WTC11 (cell line): ENCODE measurements at regions not wholly inside any gene's neighbourhood (a gene's known extent, or its start where the extent isn't known, plus 50 kb on each side); places are given as distances from the start of the nearest gene placed in this dataset.
"Not testable (repeated sequence)": the region's sequence is repeated elsewhere in the genome, so short reads cannot be mapped to it uniquely, and the experiment has no call there.

Experiments
- ATAC-seq: fragments of 200-7000 bp; cut with Tn5 transposase; 2 replicates; pipeline ENCODE4 v1.10.0; 2021; ENCODE audit warnings: mild to moderate bottlenecking, moderate library complexity
- CTCF ChIA-PET: fragments of 300-600 bp; sonication (Branson Sonifier 250); formaldehyde crosslinking; loops from one replicate; lab custom pipeline; 2021; ENCODE audit warnings: antibody characterized with exemption; lab: Charles Lee
- POLR2A ChIA-PET: fragments of 350-600 bp; sonication (Branson Sonifier 250); formaldehyde crosslinking; loops from one replicate; lab custom pipeline; 2021; ENCODE audit warnings: antibody characterized with exemption; lab: Charles Lee
- DNase-seq: peaks from one replicate; pipeline ENCODE4 v3.0.0; 2021; ENCODE audit warnings: low spot score
- H3K27ac Mint-ChIP-seq: 2 replicates; pipeline ENCODE4 v1.8.0; 2021; ENCODE audit warnings: mixed read lengths
- H3K27me3 Mint-ChIP-seq: 2 replicates; pipeline ENCODE4 v1.8.0; 2021; ENCODE audit warnings: low read depth, mild to moderate bottlenecking, moderate library complexity, mixed read lengths
- H3K36me3 Mint-ChIP-seq: 2 replicates; pipeline ENCODE4 v1.8.0; 2021; ENCODE audit warnings: mixed read lengths
- H3K4me1 Mint-ChIP-seq: 2 replicates; pipeline ENCODE4 v1.8.0; 2022; ENCODE audit warnings: mixed read lengths
- H3K4me3 Mint-ChIP-seq: 2 replicates; pipeline ENCODE4 v1.8.0; 2021; ENCODE audit warnings: mild to moderate bottlenecking, moderate library complexity, mixed read lengths
- H3K9me3 Mint-ChIP-seq: 2 replicates; pipeline ENCODE4 v1.8.0; 2021; ENCODE audit warnings: mixed read lengths
- ATF2 ChIP-seq: sonication (generic); formaldehyde crosslinking; IDR thresholded peaks from 2 replicates; pipeline ENCODE4 v1.8.1; 2022; ENCODE audit warnings: low read depth, missing genetic modification reagents, borderline replicate concordance
- CREB1 ChIP-seq: sonication (generic); formaldehyde crosslinking; IDR thresholded peaks from 2 replicates; pipeline ENCODE4 v1.8.0; 2023; ENCODE audit warnings: mild to moderate bottlenecking, missing genetic modification reagents
- EMX1 ChIP-seq: fragments of 250-450 bp; sonication (Bioruptor Pico); IDR thresholded peaks from 2 replicates; pipeline ENCODE4 v1.8.0; 2021; ENCODE audit warnings: mild to moderate bottlenecking
- HMGA2 ChIP-seq: fragments of 250-450 bp; sonication (Bioruptor Pico); IDR thresholded peaks from 2 replicates; pipeline ENCODE4 v1.4.0; 2021; ENCODE audit warnings: mild to moderate bottlenecking, moderate library complexity
- IRF2 ChIP-seq: sonication (generic); formaldehyde crosslinking; IDR thresholded peaks from 2 replicates; pipeline ENCODE4 v1.8.0; 2022; ENCODE audit warnings: low read depth, missing genetic modification reagents, borderline replicate concordance
- NFYB ChIP-seq: sonication (generic); formaldehyde crosslinking; conservative IDR thresholded peaks from 2 replicates; pipeline ENCODE4 v1.8.0; 2022; ENCODE audit warnings: low read depth, missing genetic modification reagents
- NR2C2 ChIP-seq: sonication (generic); formaldehyde crosslinking; IDR thresholded peaks from 2 replicates; pipeline ENCODE4 v1.8.0; 2022; ENCODE audit warnings: mild to moderate bottlenecking, missing genetic modification reagents
- NR3C1 ChIP-seq: sonication (generic); formaldehyde crosslinking; conservative IDR thresholded peaks from 2 replicates; pipeline ENCODE4 v1.8.1; 2023; ENCODE audit warnings: low read depth, mild to moderate bottlenecking, missing genetic modification reagents
- PRRX2 ChIP-seq: fragments of 250-450 bp; sonication (Bioruptor Pico); IDR thresholded peaks from 2 replicates; pipeline ENCODE4 v1.8.0; 2021; ENCODE audit warnings: mild to moderate bottlenecking
- RELA ChIP-seq: sonication (generic); formaldehyde crosslinking; IDR thresholded peaks from 2 replicates; pipeline ENCODE4 v1.8.1; 2022; ENCODE audit warnings: missing genetic modification reagents, mild to moderate bottlenecking, borderline replicate concordance
- ZNF423 ChIP-seq: fragments of 250-450 bp; sonication (Bioruptor Pico); IDR thresholded peaks from 2 replicates; pipeline ENCODE4 v2.1.2; 2022; ENCODE audit warnings: mild to moderate bottlenecking, moderate library complexity
- ZSCAN18 ChIP-seq: fragments of 250-450 bp; sonication (Bioruptor Pico); IDR thresholded peaks from 2 replicates; pipeline ENCODE4 v2.1.2; 2022; ENCODE audit warnings: mild to moderate bottlenecking, moderate library complexity
- TF ChIP-seq, protein P1 (sequence below): sonication (generic); formaldehyde crosslinking; IDR thresholded peaks from 2 replicates; pipeline ENCODE4 v1.8.0; 2022; ENCODE audit warnings: mild to moderate bottlenecking, missing genetic modification reagents
- TF ChIP-seq, protein P2 (sequence below): fragments of 200-600 bp; IDR thresholded peaks from 2 replicates; pipeline ENCODE4 v1.8.0; 2022; ENCODE audit warnings: antibody characterized with exemption
- TF ChIP-seq, protein P3 (sequence below): sonication (generic); formaldehyde crosslinking; conservative IDR thresholded peaks from 2 replicates; pipeline ENCODE4 v1.8.1; 2022; ENCODE audit warnings: mild to moderate bottlenecking, missing genetic modification reagents
- TF ChIP-seq, protein P4 (sequence below): fragments of 250-450 bp; sonication (Bioruptor Pico); IDR thresholded peaks from 2 replicates; pipeline ENCODE4 v1.9.0; 2021; ENCODE audit warnings: mild to moderate bottlenecking

- TF ChIP-seq, protein P1, sequence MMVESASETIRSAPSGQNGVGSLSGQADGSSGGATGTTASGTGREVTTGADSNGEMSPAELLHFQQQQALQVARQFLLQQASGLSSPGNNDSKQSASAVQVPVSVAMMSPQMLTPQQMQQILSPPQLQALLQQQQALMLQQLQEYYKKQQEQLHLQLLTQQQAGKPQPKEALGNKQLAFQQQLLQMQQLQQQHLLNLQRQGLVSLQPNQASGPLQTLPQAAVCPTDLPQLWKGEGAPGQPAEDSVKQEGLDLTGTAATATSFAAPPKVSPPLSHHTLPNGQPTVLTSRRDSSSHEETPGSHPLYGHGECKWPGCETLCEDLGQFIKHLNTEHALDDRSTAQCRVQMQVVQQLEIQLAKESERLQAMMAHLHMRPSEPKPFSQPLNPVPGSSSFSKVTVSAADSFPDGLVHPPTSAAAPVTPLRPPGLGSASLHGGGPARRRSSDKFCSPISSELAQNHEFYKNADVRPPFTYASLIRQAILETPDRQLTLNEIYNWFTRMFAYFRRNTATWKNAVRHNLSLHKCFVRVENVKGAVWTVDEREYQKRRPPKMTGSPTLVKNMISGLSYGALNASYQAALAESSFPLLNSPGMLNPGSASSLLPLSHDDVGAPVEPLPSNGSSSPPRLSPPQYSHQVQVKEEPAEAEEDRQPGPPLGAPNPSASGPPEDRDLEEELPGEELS (CRISPR knock-in tag) = no peak
- TF ChIP-seq IRF2 (CRISPR knock-in tag) (no peak), HMGA2 (CRISPR knock-in tag) (no peak), CREB1 (CRISPR knock-in tag) (no peak), RELA (CRISPR knock-in tag) (no peak), ZNF423 (CRISPR knock-in tag) (no peak), NR2C2 (CRISPR knock-in tag) (no peak)
- TF ChIP-seq, all 79 proteins: peak for 0
Observed at GRCh38 chr6:141050471-141050870, 1082.3 kb upstream of the GJE1 start.

DNA sequence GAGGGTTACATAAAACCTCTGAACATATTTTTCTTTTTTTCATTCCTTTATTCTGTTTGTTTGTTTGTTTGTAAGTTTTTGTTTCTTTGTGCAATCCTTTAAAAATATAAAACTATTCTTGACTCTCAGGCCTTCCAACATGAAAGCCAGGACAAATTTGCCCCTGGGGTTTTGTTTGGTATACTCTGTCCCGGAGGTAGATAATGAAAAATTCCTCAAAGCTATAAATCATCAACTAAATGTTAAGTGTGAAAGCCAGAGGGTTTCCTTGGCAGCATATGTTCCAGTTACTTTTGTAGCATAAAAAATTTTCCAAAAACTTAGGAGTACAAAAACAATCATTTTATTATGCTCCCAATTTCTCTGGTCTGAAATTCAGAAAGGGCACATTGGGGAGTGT, 1084.3 kb upstream of the GJE1 start:
- peaks cover 21% of the 10 kb centered on the region for H3K36me3 Mint-ChIP-seq
- H3K9me3 Mint-ChIP-seq = peaks cover 43% of the 10 kb centered on the region
- ChIA-PET CTCF (no interaction called here), POLR2A (no interaction called here)
- H3K4me3 Mint-ChIP-seq = no peak overlapping the region
- H3K27ac Mint-ChIP-seq = no peak overlapping the region
- ATAC-seq (no peak), DNase-seq (no peak)
- TF ChIP-seq ZSCAN18 (CRISPR knock-in tag) (no peak), NFYB (CRISPR knock-in tag) (no peak), NR3C1 (no peak), ATF2 (no peak), EMX1 (no peak), PRRX2 (no peak)
- TF ChIP-seq, protein P2, sequence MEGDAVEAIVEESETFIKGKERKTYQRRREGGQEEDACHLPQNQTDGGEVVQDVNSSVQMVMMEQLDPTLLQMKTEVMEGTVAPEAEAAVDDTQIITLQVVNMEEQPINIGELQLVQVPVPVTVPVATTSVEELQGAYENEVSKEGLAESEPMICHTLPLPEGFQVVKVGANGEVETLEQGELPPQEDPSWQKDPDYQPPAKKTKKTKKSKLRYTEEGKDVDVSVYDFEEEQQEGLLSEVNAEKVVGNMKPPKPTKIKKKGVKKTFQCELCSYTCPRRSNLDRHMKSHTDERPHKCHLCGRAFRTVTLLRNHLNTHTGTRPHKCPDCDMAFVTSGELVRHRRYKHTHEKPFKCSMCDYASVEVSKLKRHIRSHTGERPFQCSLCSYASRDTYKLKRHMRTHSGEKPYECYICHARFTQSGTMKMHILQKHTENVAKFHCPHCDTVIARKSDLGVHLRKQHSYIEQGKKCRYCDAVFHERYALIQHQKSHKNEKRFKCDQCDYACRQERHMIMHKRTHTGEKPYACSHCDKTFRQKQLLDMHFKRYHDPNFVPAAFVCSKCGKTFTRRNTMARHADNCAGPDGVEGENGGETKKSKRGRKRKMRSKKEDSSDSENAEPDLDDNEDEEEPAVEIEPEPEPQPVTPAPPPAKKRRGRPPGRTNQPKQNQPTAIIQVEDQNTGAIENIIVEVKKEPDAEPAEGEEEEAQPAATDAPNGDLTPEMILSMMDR = no peak
- TF ChIP-seq, protein P3, sequence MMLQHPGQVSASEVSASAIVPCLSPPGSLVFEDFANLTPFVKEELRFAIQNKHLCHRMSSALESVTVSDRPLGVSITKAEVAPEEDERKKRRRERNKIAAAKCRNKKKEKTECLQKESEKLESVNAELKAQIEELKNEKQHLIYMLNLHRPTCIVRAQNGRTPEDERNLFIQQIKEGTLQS (CRISPR knock-in tag) = no peak
- TF ChIP-seq, protein P4, sequence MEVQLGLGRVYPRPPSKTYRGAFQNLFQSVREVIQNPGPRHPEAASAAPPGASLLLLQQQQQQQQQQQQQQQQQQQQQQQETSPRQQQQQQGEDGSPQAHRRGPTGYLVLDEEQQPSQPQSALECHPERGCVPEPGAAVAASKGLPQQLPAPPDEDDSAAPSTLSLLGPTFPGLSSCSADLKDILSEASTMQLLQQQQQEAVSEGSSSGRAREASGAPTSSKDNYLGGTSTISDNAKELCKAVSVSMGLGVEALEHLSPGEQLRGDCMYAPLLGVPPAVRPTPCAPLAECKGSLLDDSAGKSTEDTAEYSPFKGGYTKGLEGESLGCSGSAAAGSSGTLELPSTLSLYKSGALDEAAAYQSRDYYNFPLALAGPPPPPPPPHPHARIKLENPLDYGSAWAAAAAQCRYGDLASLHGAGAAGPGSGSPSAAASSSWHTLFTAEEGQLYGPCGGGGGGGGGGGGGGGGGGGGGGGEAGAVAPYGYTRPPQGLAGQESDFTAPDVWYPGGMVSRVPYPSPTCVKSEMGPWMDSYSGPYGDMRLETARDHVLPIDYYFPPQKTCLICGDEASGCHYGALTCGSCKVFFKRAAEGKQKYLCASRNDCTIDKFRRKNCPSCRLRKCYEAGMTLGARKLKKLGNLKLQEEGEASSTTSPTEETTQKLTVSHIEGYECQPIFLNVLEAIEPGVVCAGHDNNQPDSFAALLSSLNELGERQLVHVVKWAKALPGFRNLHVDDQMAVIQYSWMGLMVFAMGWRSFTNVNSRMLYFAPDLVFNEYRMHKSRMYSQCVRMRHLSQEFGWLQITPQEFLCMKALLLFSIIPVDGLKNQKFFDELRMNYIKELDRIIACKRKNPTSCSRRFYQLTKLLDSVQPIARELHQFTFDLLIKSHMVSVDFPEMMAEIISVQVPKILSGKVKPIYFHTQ (CRISPR knock-in tag) = no peak
- H3K27me3 Mint-ChIP-seq = no peaks in the 10 kb centered on the region
- H3K4me1 Mint-ChIP-seq = no peaks in the 10 kb centered on the region

More at GRCh38 chr6:141050471-141050870, 1082.3 kb upstream of the GJE1 start:
- Mint-ChIP-seq H3K27ac (no peak overlapping the region), H3K9me3 (peaks cover 27% of the 10 kb centered on the region), H3K4me3 (no peak overlapping the region), H3K27me3 (no peaks in the 10 kb centered on the region), H3K4me1 (no peaks in the 10 kb centered on the region), H3K36me3 (peaks cover 13% of the 10 kb centered on the region)
- ChIA-PET CTCF (no interaction called here), POLR2A (no interaction called here)
- DNase-seq = no peak
- ATAC-seq = no peak

GRCh38 chr6:141046496-141046895, 1086.2 kb upstream of the GJE1 start:
- POLR2A ChIA-PET, ATAC-seq, H3K27ac Mint-ChIP-seq, DNase-seq, H3K27me3 Mint-ChIP-seq, CTCF ChIA-PET, H3K4me3 Mint-ChIP-seq, H3K4me1 Mint-ChIP-seq: not testable (repeated sequence)
- peaks cover 27% of the 10 kb centered on the region for H3K36me3 Mint-ChIP-seq
- peaks cover 53% of the 10 kb centered on the region for H3K9me3 Mint-ChIP-seq
